SK-N-SH (cell line): ENCODE measurements at regions not wholly inside any gene's neighbourhood (a gene's known extent, or its start where the extent isn't known, plus 50 kb on each side); places are given as distances from the start of the nearest gene placed in this dataset.

ENCODE experiments used
- CTCF ChIA-PET: fragments of 300-600, 350-600 bp; formaldehyde crosslinking; extraction: SDS; loops from one replicate; lab custom pipeline; 2021; lab: Yijun Ruan, JAX
- POLR2A ChIA-PET: fragments of 350-600 bp; sonication (Branson Sonifier 250); formaldehyde crosslinking; extraction: SDS; loops from one replicate; lab custom pipeline; 2020; ENCODE audit warnings: antibody characterized with exemption, inconsistent platforms; lab: Yijun Ruan, JAX
- DNase-seq: peaks from one replicate; pipeline ENCODE4 v3.0.0; 2012
- H2AFZ ChIP-seq: fragments of 200-600 bp; sonication (generic); 2 replicates; pipeline ENCODE4 v1.8.1; 2016; ENCODE audit warnings: antibody characterized with exemption, mild to moderate bottlenecking, low read depth
- H3F3A ChIP-seq: fragments of 200-600 bp; sonication (generic); replicated peaks from 2 replicates; pipeline ENCODE3; 2016; ENCODE audit warnings: antibody characterized with exemption, mild to moderate bottlenecking; ENCODE audit not compliant: insufficient read depth
- H3K27ac ChIP-seq, 2 experiments: fragments of 200-500 bp in 1 of 2; fragments of 200-600 bp in 1 of 2; sonication (Bioruptor generic) in 1 of 2; sonication (generic), shearing (Covaris generic) in 1 of 2; 2 replicates each; pipeline versions ENCODE4 v1.5.1 to v1.6.1; 2014 to 2016; ENCODE audit warnings: low read depth in 2 of 2, inconsistent platforms in 1 of 2, low read length in 1 of 2, mild to moderate bottlenecking in 1 of 2, mixed read lengths in 1 of 2
- H3K27me3 ChIP-seq: fragments of 200-600 bp; sonication (generic), shearing (Covaris generic); 2 replicates; pipeline ENCODE4 v1.6.1; 2016; ENCODE audit warnings: mixed run types; ENCODE audit not compliant: insufficient read depth
- H3K36me3 ChIP-seq, 2 experiments: fragments of 200-500 bp in 1 of 2; fragments of 200-600 bp in 1 of 2; sonication (Bioruptor generic) in 1 of 2; sonication (generic) in 1 of 2; replicated peaks in 1 of 2; 2 replicates each; pipeline versions ENCODE3 to v1.5.1; 2014 to 2016; ENCODE audit warnings: low read length in 1 of 2, mild to moderate bottlenecking in 1 of 2; ENCODE audit not compliant: insufficient read depth in 2 of 2, control insufficient read depth in 1 of 2
- H3K4me1 ChIP-seq, 2 experiments: fragments of 200-500 bp in 1 of 2; fragments of 200-600 bp in 1 of 2; sonication (Bioruptor generic) in 1 of 2; sonication (generic), shearing (Covaris generic) in 1 of 2; 2 replicates each; pipeline versions ENCODE4 v1.5.1 to v1.6.1; 2014 to 2016; ENCODE audit warnings: low read depth in 1 of 2, low read length in 1 of 2, mixed run types in 1 of 2; ENCODE audit not compliant: insufficient read depth in 2 of 2, control insufficient read depth in 1 of 2
- H3K4me2 ChIP-seq: fragments of 200-600 bp; sonication (generic), shearing (Covaris generic); 2 replicates; pipeline ENCODE4 v1.6.1; 2017; ENCODE audit warnings: mixed run types
- H3K4me3 ChIP-seq, 2 experiments: fragments of 200-500 bp in 1 of 2; fragments of 200-600 bp in 1 of 2; sonication (Bioruptor generic) in 1 of 2; sonication (generic), shearing (Covaris generic) in 1 of 2; 2 replicates each; pipeline versions ENCODE4 v1.5.1 to v1.8.1; 2014 to 2016; ENCODE audit warnings: low read depth in 2 of 2, inconsistent platforms in 1 of 2, low read length in 1 of 2, mild to moderate bottlenecking in 1 of 2, mixed read lengths in 1 of 2, moderate library complexity in 1 of 2
- H3K79me2 ChIP-seq: fragments of 200-600 bp; sonication (generic); 2 replicates; pipeline ENCODE4 v1.8.1; 2017; ENCODE audit warnings: mild to moderate bottlenecking; ENCODE audit not compliant: insufficient read depth
- H3K9ac ChIP-seq: fragments of 200-600 bp; sonication (generic); 2 replicates; pipeline ENCODE4 v1.6.1; 2017; ENCODE audit warnings: mixed run types
- H3K9me2 ChIP-seq: fragments of 200-600 bp; sonication (generic); 2 replicates; pipeline ENCODE4 v1.6.1; 2017; ENCODE audit warnings: mixed run types
- H3K9me3 ChIP-seq: fragments of 200-600 bp; sonication (generic); 2 replicates; pipeline ENCODE4 v1.6.1; 2017; ENCODE audit warnings: mixed run types, mild to moderate bottlenecking, moderate library complexity
- H4K20me1 ChIP-seq: fragments of 200-600 bp; sonication (generic); 2 replicates; pipeline ENCODE4 v1.6.1; 2017; ENCODE audit warnings: mild to moderate bottlenecking, mixed run types; ENCODE audit not compliant: insufficient read depth
- ELF1 ChIP-seq: IDR thresholded peaks from 2 replicates; pipeline ENCODE4 v1.4.0; 2012
- EZH2phosphoT487 ChIP-seq: fragments of 200-600 bp; sonication (generic); IDR thresholded peaks from 2 replicates; pipeline ENCODE4 v1.6.1; 2017; ENCODE audit warnings: low read depth, mixed run types, mild to moderate bottlenecking, antibody characterized with exemption, moderate library complexity, borderline replicate concordance
- FOSL2 ChIP-seq: IDR thresholded peaks from 2 replicates; pipeline ENCODE4 v1.4.0; 2012; ENCODE audit warnings: low read depth, mild to moderate bottlenecking, moderate library complexity, borderline replicate concordance
- GABPA ChIP-seq: IDR thresholded peaks from 2 replicates; pipeline ENCODE4 v1.4.0; 2012; ENCODE audit warnings: low read depth, mild to moderate bottlenecking
- JUND ChIP-seq: IDR thresholded peaks from 2 replicates; pipeline ENCODE4 v1.4.0; 2012
- MEF2A ChIP-seq: IDR thresholded peaks from 2 replicates; pipeline ENCODE4 v1.4.0; 2012; ENCODE audit warnings: low read depth, borderline replicate concordance
- MXI1 ChIP-seq: IDR thresholded peaks from 2 replicates; pipeline ENCODE4 v1.6.1; 2012; ENCODE audit warnings: mild to moderate bottlenecking, low read depth, low read length, improper control_type of control experiment
- NRF1 ChIP-seq: IDR thresholded peaks from 2 replicates; pipeline ENCODE4 v1.6.1; 2012; ENCODE audit warnings: low read depth, mild to moderate bottlenecking, low read length
- POLR2AphosphoS5 ChIP-seq: IDR thresholded peaks from 2 replicates; pipeline ENCODE4 v1.6.1; 2012; ENCODE audit warnings: low read depth, low read length
- RCOR1 ChIP-seq: fragments of 150-350 bp; IDR thresholded peaks from 2 replicates; pipeline ENCODE4 v1.6.1; 2017; ENCODE audit warnings: antibody characterized with exemption, low read length
- RXRA ChIP-seq: IDR thresholded peaks from 2 replicates; pipeline ENCODE4 v1.4.0; 2012; ENCODE audit warnings: low read depth, mild to moderate bottlenecking, borderline replicate concordance
- SMC3 ChIP-seq: IDR thresholded peaks from 2 replicates; pipeline ENCODE4 v1.6.1; 2012; ENCODE audit warnings: low read depth, low read length, improper control_type of control experiment
- TCF12 ChIP-seq: IDR thresholded peaks from 2 replicates; pipeline ENCODE4 v1.4.0; 2012
- TEAD4 ChIP-seq: IDR thresholded peaks from 2 replicates; pipeline ENCODE4 v1.4.0; 2012; ENCODE audit warnings: mild to moderate bottlenecking, borderline replicate concordance; ENCODE audit not compliant: insufficient read depth
- WGBS: methylation state at CpG from one replicate; pipeline ENCODE4 v1.1.6; 2017; ENCODE audit warnings: low lambda C conversion rate; 5-methylcytosine and 5-hydroxymethylcytosine counted together
- TF ChIP-seq, protein P1 (sequence below): fragments of 200-600 bp; sonication (generic); IDR thresholded peaks from 2 replicates; pipeline ENCODE4 v1.6.1; 2017; ENCODE audit warnings: antibody characterized with exemption, mild to moderate bottlenecking, moderate library complexity
- TF ChIP-seq, protein P2 (sequence below): IDR thresholded peaks from 2 replicates; pipeline ENCODE4 v1.4.0; 2012; ENCODE audit warnings: low read depth
- TF ChIP-seq, protein P3 (sequence below): IDR thresholded peaks from 2 replicates; pipeline ENCODE4; 2012
- TF ChIP-seq, protein P4 (sequence below): IDR thresholded peaks from 2 replicates; pipeline ENCODE4 v1.4.0; 2012; ENCODE audit warnings: low read depth, borderline replicate concordance
- TF ChIP-seq, protein P5 (sequence below): IDR thresholded peaks from 2 replicates; pipeline ENCODE4 v1.4.0; 2012; ENCODE audit warnings: low read depth, borderline replicate concordance

DNA sequence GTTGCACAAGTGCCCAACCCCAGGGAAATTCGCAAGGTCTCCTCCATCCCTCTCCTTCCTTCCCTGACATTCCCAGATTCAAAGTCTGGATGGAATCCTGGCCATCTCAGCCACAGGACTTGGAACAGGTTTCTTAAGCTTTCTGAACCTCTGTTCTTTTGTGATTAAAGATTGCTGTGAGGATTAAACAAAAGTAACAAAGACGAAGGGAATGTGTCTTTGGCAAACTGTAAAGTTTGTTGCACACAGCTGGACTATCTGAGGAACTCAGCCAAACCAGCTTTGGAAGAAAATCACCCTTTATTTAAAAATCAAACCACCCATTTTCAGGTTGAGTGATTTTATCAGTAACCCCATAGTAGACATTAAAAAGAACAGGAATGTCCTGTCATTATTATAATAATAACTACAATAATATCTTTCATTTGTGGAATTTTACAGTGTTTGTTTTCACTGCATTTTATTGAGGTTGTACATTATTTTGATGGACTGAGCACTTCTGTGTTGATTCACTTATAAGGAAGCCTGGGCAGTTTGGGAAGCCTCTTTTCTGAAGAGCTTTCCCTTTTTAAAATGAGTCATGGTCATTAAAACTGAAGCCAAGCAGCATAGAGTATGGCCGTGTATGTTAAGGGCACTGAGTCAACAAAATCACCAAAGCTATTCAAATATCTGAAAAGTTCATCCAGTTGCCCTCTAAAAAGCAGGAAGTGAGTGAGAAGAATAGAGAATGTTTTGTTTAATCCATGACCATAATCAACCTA lies 310.2 kb downstream of the AGTPBP1 start:
- no peak for DNase-seq
- Histone ChIP-seq H3K9me2 (no peaks in the 10 kb centered on the region), H3K9ac (no peak overlapping the region), H3K9me3 (no peaks in the 10 kb centered on the region), H2AFZ (no peak overlapping the region), H3K36me3 (no peaks in the 10 kb centered on the region), H4K20me1 (no peaks in the 10 kb centered on the region), H3K4me3 (no peak overlapping the region), H3K79me2 (no peaks in the 10 kb centered on the region), H3K4me2 (0 out of 2 replicates have a peak overlapping the region, but pooled peaks have one; percentile 1), H3K27me3 (no peaks in the 10 kb centered on the region), H3K4me1 (no peaks in the 10 kb centered on the region; a peak in 1 of 4 replicates), H3F3A (no peaks in the 10 kb centered on the region), H3K27ac (peak overlapping the region in 1 of 2 experiments; percentile 2; a peak in 1 of 4 replicates)
- WGBS: 25% methylated on average over 3 of the region's 3 CpGs
- TF ChIP-seq GABPA (no peak), SMC3 (no peak), TCF12 (no peak), ELF1 (no peak), MEF2A (no peak), FOSL2 (no peak), JUND (no peak), TEAD4 (no peak), MXI1 (no peak), RXRA (no peak), NRF1 (no peak), EZH2phosphoT487 (no peak), RCOR1 (no peak), POLR2AphosphoS5 (no peak)
- TF ChIP-seq, protein P1, sequence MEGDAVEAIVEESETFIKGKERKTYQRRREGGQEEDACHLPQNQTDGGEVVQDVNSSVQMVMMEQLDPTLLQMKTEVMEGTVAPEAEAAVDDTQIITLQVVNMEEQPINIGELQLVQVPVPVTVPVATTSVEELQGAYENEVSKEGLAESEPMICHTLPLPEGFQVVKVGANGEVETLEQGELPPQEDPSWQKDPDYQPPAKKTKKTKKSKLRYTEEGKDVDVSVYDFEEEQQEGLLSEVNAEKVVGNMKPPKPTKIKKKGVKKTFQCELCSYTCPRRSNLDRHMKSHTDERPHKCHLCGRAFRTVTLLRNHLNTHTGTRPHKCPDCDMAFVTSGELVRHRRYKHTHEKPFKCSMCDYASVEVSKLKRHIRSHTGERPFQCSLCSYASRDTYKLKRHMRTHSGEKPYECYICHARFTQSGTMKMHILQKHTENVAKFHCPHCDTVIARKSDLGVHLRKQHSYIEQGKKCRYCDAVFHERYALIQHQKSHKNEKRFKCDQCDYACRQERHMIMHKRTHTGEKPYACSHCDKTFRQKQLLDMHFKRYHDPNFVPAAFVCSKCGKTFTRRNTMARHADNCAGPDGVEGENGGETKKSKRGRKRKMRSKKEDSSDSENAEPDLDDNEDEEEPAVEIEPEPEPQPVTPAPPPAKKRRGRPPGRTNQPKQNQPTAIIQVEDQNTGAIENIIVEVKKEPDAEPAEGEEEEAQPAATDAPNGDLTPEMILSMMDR: no peak
- TF ChIP-seq, protein P2, sequence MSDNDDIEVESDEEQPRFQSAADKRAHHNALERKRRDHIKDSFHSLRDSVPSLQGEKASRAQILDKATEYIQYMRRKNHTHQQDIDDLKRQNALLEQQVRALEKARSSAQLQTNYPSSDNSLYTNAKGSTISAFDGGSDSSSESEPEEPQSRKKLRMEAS: no peak
- TF ChIP-seq, protein P3, sequence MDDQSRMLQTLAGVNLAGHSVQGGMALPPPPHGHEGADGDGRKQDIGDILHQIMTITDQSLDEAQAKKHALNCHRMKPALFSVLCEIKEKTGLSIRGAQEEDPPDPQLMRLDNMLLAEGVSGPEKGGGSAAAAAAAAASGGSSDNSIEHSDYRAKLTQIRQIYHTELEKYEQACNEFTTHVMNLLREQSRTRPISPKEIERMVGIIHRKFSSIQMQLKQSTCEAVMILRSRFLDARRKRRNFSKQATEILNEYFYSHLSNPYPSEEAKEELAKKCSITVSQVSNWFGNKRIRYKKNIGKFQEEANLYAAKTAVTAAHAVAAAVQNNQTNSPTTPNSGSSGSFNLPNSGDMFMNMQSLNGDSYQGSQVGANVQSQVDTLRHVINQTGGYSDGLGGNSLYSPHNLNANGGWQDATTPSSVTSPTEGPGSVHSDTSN: no peak
- TF ChIP-seq, protein P4, sequence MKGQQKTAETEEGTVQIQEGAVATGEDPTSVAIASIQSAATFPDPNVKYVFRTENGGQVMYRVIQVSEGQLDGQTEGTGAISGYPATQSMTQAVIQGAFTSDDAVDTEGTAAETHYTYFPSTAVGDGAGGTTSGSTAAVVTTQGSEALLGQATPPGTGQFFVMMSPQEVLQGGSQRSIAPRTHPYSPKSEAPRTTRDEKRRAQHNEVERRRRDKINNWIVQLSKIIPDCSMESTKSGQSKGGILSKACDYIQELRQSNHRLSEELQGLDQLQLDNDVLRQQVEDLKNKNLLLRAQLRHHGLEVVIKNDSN: no peak
- TF ChIP-seq, protein P5, sequence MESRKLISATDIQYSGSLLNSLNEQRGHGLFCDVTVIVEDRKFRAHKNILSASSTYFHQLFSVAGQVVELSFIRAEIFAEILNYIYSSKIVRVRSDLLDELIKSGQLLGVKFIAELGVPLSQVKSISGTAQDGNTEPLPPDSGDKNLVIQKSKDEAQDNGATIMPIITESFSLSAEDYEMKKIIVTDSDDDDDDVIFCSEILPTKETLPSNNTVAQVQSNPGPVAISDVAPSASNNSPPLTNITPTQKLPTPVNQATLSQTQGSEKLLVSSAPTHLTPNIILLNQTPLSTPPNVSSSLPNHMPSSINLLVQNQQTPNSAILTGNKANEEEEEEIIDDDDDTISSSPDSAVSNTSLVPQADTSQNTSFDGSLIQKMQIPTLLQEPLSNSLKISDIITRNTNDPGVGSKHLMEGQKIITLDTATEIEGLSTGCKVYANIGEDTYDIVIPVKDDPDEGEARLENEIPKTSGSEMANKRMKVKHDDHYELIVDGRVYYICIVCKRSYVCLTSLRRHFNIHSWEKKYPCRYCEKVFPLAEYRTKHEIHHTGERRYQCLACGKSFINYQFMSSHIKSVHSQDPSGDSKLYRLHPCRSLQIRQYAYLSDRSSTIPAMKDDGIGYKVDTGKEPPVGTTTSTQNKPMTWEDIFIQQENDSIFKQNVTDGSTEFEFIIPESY: no peak
- POLR2A ChIA-PET: no interaction called here
- CTCF ChIA-PET: interaction anchor here (0.9 to 1.1 kb wide), 4 partner anchors 9 to 179 kb away, joined by 3 to 4 read pairs (median 4); no protein-coding TSS in a partner anchor
